Naive thymus-derived CD4-positive, alpha-beta T cell (primary cell): ENCODE measurements at regions not wholly inside any gene's neighbourhood (a gene's known extent, or its start where the extent isn't known, plus 50 kb on each side); places are given as distances from the start of the nearest gene placed in this dataset.

Source experiments
- ATAC-seq: fragments of 150-1000 bp; cut with Tn5 transposase; 2 replicates; pipeline ENCODE4 v1.10.0; 2021; ENCODE audit warnings: mild to moderate bottlenecking, moderate library complexity
- CTCF ChIA-PET: fragments of 350-600 bp; sonication (Branson Sonifier 250); formaldehyde crosslinking; loops from one replicate; lab custom pipeline; 2021; ENCODE audit warnings: antibody characterized with exemption; lab: Charles Lee
- POLR2A ChIA-PET: fragments of 350-600 bp; sonication (Branson Sonifier 250); formaldehyde crosslinking; loops from one replicate; lab custom pipeline; 2021; ENCODE audit warnings: antibody characterized with exemption, inconsistent platforms; lab: Charles Lee
- DNase-seq, 9 donors: peaks; one replicate each; pipeline versions ENCODE4 v3.0.0 to v3.0.0-alpha.2; 2020 to 2022; ENCODE audit warnings: mixed read lengths in 1 of 9
- H3K27ac ChIP-seq: one replicate; pipeline ENCODE4 v1.7.0; 2013; ENCODE audit warnings: mild to moderate bottlenecking, low read depth, low read length, moderate library complexity
- H3K27me3 ChIP-seq, 2 donors: one replicate each; pipeline ENCODE4 v1.7.0; 2013; ENCODE audit warnings: low read length in 2 of 2, mild to moderate bottlenecking in 2 of 2, moderate library complexity in 2 of 2; ENCODE audit not compliant: control insufficient read depth in 2 of 2, insufficient read depth in 2 of 2
- H3K36me3 ChIP-seq, 3 experiments: 1 replicate in 2 of 3; 2 replicates in 1 of 3; pipeline ENCODE4 v1.7.0; 2013; ENCODE audit warnings: low read length in 3 of 3, mild to moderate bottlenecking in 3 of 3, moderate library complexity in 1 of 3; ENCODE audit not compliant: insufficient read depth in 3 of 3, control insufficient read depth in 2 of 3
- H3K4me1 ChIP-seq, 2 donors: one replicate each; pipeline ENCODE4 v1.7.0; 2013; ENCODE audit warnings: low read length in 2 of 2, mild to moderate bottlenecking in 2 of 2, moderate library complexity in 1 of 2; ENCODE audit not compliant: control insufficient read depth in 2 of 2, insufficient read depth in 2 of 2
- H3K4me3 ChIP-seq: 2 replicates; pipeline ENCODE4 v1.7.0; 2013; ENCODE audit warnings: mild to moderate bottlenecking, low read length
- H3K9me3 ChIP-seq, 3 experiments: 1 replicate in 2 of 3; 2 replicates in 1 of 3; pipeline ENCODE4 v1.7.0; 2013; ENCODE audit warnings: low read length in 3 of 3; ENCODE audit not compliant: control insufficient read depth in 2 of 3
- H3K27ac Mint-ChIP-seq, 9 donors: one replicate each; pipeline ENCODE4 v1.8.0; 2020 to 2022; ENCODE audit warnings: mixed read lengths in 9 of 9, mild to moderate bottlenecking in 8 of 9, moderate library complexity in 5 of 9, inconsistent platforms in 2 of 9
- H3K27me3 Mint-ChIP-seq, 5 donors: one replicate each; pipeline ENCODE4 v1.8.0; 2021 to 2022; ENCODE audit warnings: mixed read lengths in 5 of 5, mild to moderate bottlenecking in 1 of 5
- H3K36me3 Mint-ChIP-seq, 5 donors: one replicate each; pipeline ENCODE4 v1.8.0; 2020 to 2022; ENCODE audit warnings: mixed read lengths in 5 of 5, mild to moderate bottlenecking in 3 of 5, inconsistent platforms in 1 of 5
- H3K4me1 Mint-ChIP-seq, 7 donors: one replicate each; pipeline ENCODE4 v1.8.0; 2020 to 2022; ENCODE audit warnings: mixed read lengths in 7 of 7, mild to moderate bottlenecking in 3 of 7, inconsistent platforms in 1 of 7
- H3K4me3 Mint-ChIP-seq, 10 donors: one replicate each; pipeline ENCODE4 v1.8.0; 2020 to 2022; ENCODE audit warnings: mild to moderate bottlenecking in 10 of 10, mixed read lengths in 10 of 10, moderate library complexity in 6 of 10, inconsistent platforms in 2 of 10
- H3K9me3 Mint-ChIP-seq, 11 donors: one replicate each; pipeline ENCODE4 v1.8.0; 2020 to 2022; ENCODE audit warnings: mixed read lengths in 11 of 11, mild to moderate bottlenecking in 4 of 11, inconsistent platforms in 1 of 11, moderate library complexity in 1 of 11
- intact Hi-C, 2 donors: fragments of 100-400 bp; cut with micrococcal nuclease; formaldehyde crosslinking; loops; one replicate each; pipeline ENCODE4 v1.15.1; 2023

GRCh38 chr6:113205553-113205952 is 651.6 kb upstream of the MARCKS start:
- H3K27me3 ChIP-seq: no peaks in the 10 kb centered on the region
- no peaks in the 10 kb centered on the region for H3K27me3 Mint-ChIP-seq
- no peaks in the 10 kb centered on the region for H3K4me1 Mint-ChIP-seq
- H3K27ac Mint-ChIP-seq: no peak overlapping the region
- no peaks in the 10 kb centered on the region for H3K36me3 Mint-ChIP-seq
- ATAC-seq (no peak), DNase-seq (no peak)
- intact Hi-C loops: no loop called here
- no peaks in the 10 kb centered on the region for H3K36me3 ChIP-seq
- ChIA-PET CTCF (no interaction called here), POLR2A (no interaction called here)
- no peaks in the 10 kb centered on the region for H3K9me3 ChIP-seq
- H3K4me1 ChIP-seq: no peaks in the 10 kb centered on the region
- H3K4me3 Mint-ChIP-seq: no peak overlapping the region
- no peak overlapping the region for H3K27ac ChIP-seq
- H3K4me3 ChIP-seq: no peak overlapping the region
- peaks cover 0 to 8% (median 0%) of the 10 kb centered on the region in 11 donors for H3K9me3 Mint-ChIP-seq

DNA sequence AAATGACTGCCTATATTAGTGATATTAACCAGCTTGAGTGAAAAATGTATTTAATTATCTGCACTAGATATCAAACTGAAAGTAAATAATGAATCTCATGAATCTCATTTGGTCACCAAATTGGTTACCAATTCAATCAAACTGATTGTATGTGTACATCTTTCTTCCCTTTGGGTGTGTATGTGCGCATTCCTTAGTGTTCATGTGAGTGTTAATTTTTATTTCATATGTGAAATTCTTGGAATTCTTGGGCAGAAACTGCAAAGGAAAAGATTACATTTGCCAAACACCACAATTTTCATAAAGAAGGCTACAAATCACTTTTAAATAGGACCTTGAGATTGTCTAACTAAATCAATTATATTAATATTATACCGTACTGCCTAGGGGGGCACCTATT is 648.4 kb upstream of the MARCKS start:
- ChIA-PET CTCF (no interaction called here), POLR2A (no interaction called here)
- no peak overlapping the region for H3K27ac ChIP-seq
- no peaks in the 10 kb centered on the region for H3K27me3 Mint-ChIP-seq
- H3K4me3 ChIP-seq: no peak overlapping the region
- H3K4me3 Mint-ChIP-seq: no peak overlapping the region
- H3K36me3 ChIP-seq: no peaks in the 10 kb centered on the region
- H3K27ac Mint-ChIP-seq: no peak overlapping the region
- no peaks in the 10 kb centered on the region for H3K36me3 Mint-ChIP-seq
- no peaks in the 10 kb centered on the region for H3K4me1 Mint-ChIP-seq
- H3K9me3 ChIP-seq: no peaks in the 10 kb centered on the region
- intact Hi-C loops: no loop called here
- no peak for DNase-seq
- H3K4me1 ChIP-seq: no peaks in the 10 kb centered on the region
- H3K27me3 ChIP-seq: no peaks in the 10 kb centered on the region
- ATAC-seq: no peak
- peaks cover 0 to 1% (median 0%) of the 10 kb centered on the region in 11 donors for H3K9me3 Mint-ChIP-seq

GRCh38 chr6:113209315-113209714 is 647.8 kb upstream of the MARCKS start:
- CTCF ChIA-PET: no interaction called here
- Histone ChIP-seq H3K36me3 (no peaks in the 10 kb centered on the region), H3K4me1 (no peaks in the 10 kb centered on the region), H3K9me3 (no peaks in the 10 kb centered on the region), H3K27me3 (no peaks in the 10 kb centered on the region), H3K4me3 (no peak overlapping the region), H3K27ac (no peak overlapping the region)
- Mint-ChIP-seq H3K27me3 (no peaks in the 10 kb centered on the region), H3K9me3 (peaks cover 0 to 1% (median 0%) of the 10 kb centered on the region in 11 donors), H3K4me3 (no peak overlapping the region), H3K36me3 (no peaks in the 10 kb centered on the region), H3K27ac (no peak overlapping the region), H3K4me1 (no peaks in the 10 kb centered on the region)
- DNase-seq (no peak), ATAC-seq (no peak)
- POLR2A ChIA-PET: no interaction called here
- intact Hi-C loops: no loop called here

- no peak for ATAC-seq
- H3K9me3 ChIP-seq: no peaks in the 10 kb centered on the region
- no peaks in the 10 kb centered on the region for H3K27me3 ChIP-seq
- no peak overlapping the region for H3K27ac Mint-ChIP-seq
- H3K27ac ChIP-seq: no peak overlapping the region
- ChIA-PET CTCF (no interaction called here), POLR2A (no interaction called here)
- H3K4me1 Mint-ChIP-seq: no peaks in the 10 kb centered on the region
- no peaks in the 10 kb centered on the region for H3K4me1 ChIP-seq
- no peak for DNase-seq
- no peaks in the 10 kb centered on the region for H3K36me3 ChIP-seq
- H3K36me3 Mint-ChIP-seq: no peaks in the 10 kb centered on the region
- H3K4me3 Mint-ChIP-seq: no peak overlapping the region
- intact Hi-C loops: no loop called here
- peaks cover 0 to 8% (median 1%) of the 10 kb centered on the region in 11 donors for H3K9me3 Mint-ChIP-seq
- H3K27me3 Mint-ChIP-seq: no peaks in the 10 kb centered on the region
- H3K4me3 ChIP-seq: no peak overlapping the region
These were observed 646.0 kb upstream of the MARCKS start for GRCh38 chr6:113211170-113211569.

- Mint-ChIP-seq H3K9me3 (peaks cover 0 to 11% (median 3%) of the 10 kb centered on the region in 11 donors), H3K4me3 (no peak overlapping the region), H3K27me3 (no peaks in the 10 kb centered on the region), H3K27ac (no peak overlapping the region), H3K36me3 (no peaks in the 10 kb centered on the region), H3K4me1 (no peaks in the 10 kb centered on the region)
- no peaks in the 10 kb centered on the region for H3K4me1 ChIP-seq
- intact Hi-C loops: no loop called here
- H3K4me3 ChIP-seq: no peak overlapping the region
- H3K27me3 ChIP-seq: no peaks in the 10 kb centered on the region
- DNase-seq (no peak), ATAC-seq (no peak)
- H3K9me3 ChIP-seq: no peaks in the 10 kb centered on the region
- ChIA-PET CTCF (no interaction called here), POLR2A (no interaction called here)
- no peak overlapping the region for H3K27ac ChIP-seq
- H3K36me3 ChIP-seq: no peaks in the 10 kb centered on the region
These were observed 637.4 kb upstream of the MARCKS start for GRCh38 chr6:113219783-113220182.

DNA sequence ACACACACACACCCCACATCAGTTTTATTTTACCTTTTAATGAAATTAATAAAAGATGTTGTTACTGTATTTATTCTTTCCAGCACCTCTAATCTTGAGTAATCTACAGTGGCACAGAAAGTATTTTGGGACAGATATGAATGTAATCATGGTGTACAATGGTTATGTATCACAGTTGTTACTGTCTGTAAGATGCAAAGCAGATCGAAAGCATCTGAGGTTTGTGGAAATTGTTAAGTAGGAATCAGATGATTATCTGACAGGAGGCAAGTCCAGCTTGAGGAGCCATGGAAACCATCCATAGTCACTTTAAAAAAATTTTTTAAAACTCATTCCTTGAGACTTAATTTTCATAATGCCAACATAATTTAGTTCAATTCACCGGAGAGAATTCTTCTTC is 636.3 kb upstream of the MARCKS start:
- Histone ChIP-seq H3K27me3 (no peaks in the 10 kb centered on the region), H3K9me3 (no peaks in the 10 kb centered on the region), H3K27ac (no peak overlapping the region), H3K4me3 (no peak overlapping the region), H3K36me3 (no peaks in the 10 kb centered on the region), H3K4me1 (no peaks in the 10 kb centered on the region)
- ATAC-seq: no peak
- H3K9me3 Mint-ChIP-seq: peaks cover 0 to 9% (median 0%) of the 10 kb centered on the region in 11 donors
- DNase-seq: no peak
- H3K4me1 Mint-ChIP-seq: no peaks in the 10 kb centered on the region
- POLR2A ChIA-PET: no interaction called here
- CTCF ChIA-PET: no interaction called here
- H3K4me3 Mint-ChIP-seq: no peak overlapping the region
- intact Hi-C loops: no loop called here
- no peaks in the 10 kb centered on the region for H3K36me3 Mint-ChIP-seq
- no peak overlapping the region for H3K27ac Mint-ChIP-seq
- H3K27me3 Mint-ChIP-seq: no peaks in the 10 kb centered on the region

- no peaks in the 10 kb centered on the region for H3K27me3 ChIP-seq
- POLR2A ChIA-PET: no interaction called here
- no peak for ATAC-seq
- H3K4me3 ChIP-seq: no peak overlapping the region
- no peaks in the 10 kb centered on the region for H3K4me1 ChIP-seq
- no peaks in the 10 kb centered on the region for H3K27me3 Mint-ChIP-seq
- no peak overlapping the region for H3K27ac Mint-ChIP-seq
- intact Hi-C loops: no loop called here
- peak overlapping the region in 1 of 10 donors; percentile 2 for H3K4me3 Mint-ChIP-seq
- DNase-seq: no peak
- H3K36me3 Mint-ChIP-seq: no peaks in the 10 kb centered on the region
- H3K9me3 ChIP-seq: no peaks in the 10 kb centered on the region
- H3K27ac ChIP-seq: no peak overlapping the region
- H3K9me3 Mint-ChIP-seq: peaks cover 0 to 11% (median 0%) of the 10 kb centered on the region in 11 donors
- CTCF ChIA-PET: no interaction called here
- no peaks in the 10 kb centered on the region for H3K4me1 Mint-ChIP-seq
- H3K36me3 ChIP-seq: no peaks in the 10 kb centered on the region
These were observed 635.3 kb upstream of the MARCKS start for GRCh38 chr6:113221850-113222249.
